C4-2B (cell line): ENCODE measurements at regions not wholly inside any gene's neighbourhood (a gene's known extent, or its start where the extent isn't known, plus 50 kb on each side); places are given as distances from the start of the nearest gene placed in this dataset.

ENCODE experiments used
- ZFX ChIP-seq: fragments of 450-650 bp; IDR thresholded peaks from 2 replicates; pipeline ENCODE4 v1.6.1; 2017
- TF ChIP-seq, protein P1 (sequence below): fragments of 450-650 bp; conservative IDR thresholded peaks from 2 replicates; pipeline ENCODE4 v1.5.1; 2017; ENCODE audit warnings: mild to moderate bottlenecking

DNA sequence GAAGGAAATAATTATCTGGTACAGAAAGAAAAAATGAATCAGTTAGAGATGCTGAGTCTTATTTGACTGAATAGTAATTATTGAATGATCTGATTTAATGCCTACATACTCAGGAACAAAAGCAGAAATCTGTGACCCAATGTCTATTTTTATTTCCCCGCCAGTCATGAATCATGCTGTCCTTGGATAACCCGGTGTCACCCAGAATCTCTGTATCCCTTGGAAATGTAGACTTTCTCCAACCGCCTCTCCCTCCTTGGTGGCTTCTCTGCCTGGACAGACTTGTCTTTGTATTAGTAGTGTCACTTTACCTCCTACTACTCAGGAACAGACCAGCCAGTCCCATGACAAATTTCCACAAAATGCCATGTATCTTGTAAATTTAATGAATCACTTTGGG is 173.3 kb upstream of the PDGFD start:
- TF ChIP-seq, protein P1, sequence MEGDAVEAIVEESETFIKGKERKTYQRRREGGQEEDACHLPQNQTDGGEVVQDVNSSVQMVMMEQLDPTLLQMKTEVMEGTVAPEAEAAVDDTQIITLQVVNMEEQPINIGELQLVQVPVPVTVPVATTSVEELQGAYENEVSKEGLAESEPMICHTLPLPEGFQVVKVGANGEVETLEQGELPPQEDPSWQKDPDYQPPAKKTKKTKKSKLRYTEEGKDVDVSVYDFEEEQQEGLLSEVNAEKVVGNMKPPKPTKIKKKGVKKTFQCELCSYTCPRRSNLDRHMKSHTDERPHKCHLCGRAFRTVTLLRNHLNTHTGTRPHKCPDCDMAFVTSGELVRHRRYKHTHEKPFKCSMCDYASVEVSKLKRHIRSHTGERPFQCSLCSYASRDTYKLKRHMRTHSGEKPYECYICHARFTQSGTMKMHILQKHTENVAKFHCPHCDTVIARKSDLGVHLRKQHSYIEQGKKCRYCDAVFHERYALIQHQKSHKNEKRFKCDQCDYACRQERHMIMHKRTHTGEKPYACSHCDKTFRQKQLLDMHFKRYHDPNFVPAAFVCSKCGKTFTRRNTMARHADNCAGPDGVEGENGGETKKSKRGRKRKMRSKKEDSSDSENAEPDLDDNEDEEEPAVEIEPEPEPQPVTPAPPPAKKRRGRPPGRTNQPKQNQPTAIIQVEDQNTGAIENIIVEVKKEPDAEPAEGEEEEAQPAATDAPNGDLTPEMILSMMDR: no peak
- TF ChIP-seq ZFX: no peak
